GM10248 (cell line): ENCODE measurements at regions not wholly inside any gene's neighbourhood (a gene's known extent, or its start where the extent isn't known, plus 50 kb on each side); places are given as distances from the start of the nearest gene placed in this dataset.

Experiments used
- CTCF ChIA-PET: fragments of 300-600 bp; sonication (Branson Sonifier 250); formaldehyde crosslinking; extraction: SDS; loops from one replicate; lab custom pipeline; 2021; ENCODE audit warnings: antibody characterized with exemption; lab: Yijun Ruan, JAX
- POLR2A ChIA-PET: fragments of 350-650 bp; sonication (Branson Sonifier 250); formaldehyde crosslinking; extraction: SDS; loops from one replicate; lab custom pipeline; 2020; ENCODE audit warnings: antibody characterized with exemption; lab: Yijun Ruan, JAX
- DNase-seq: peaks from one replicate; pipeline ENCODE4 v3.0.0; 2012; ENCODE audit errors: extremely low spot score
- CTCF ChIP-seq: IDR thresholded peaks from 2 replicates; pipeline ENCODE4 v1.5.1; 2012; ENCODE audit warnings: mild to moderate bottlenecking, low read depth; ENCODE audit errors: extremely low read depth, missing control alignments, control extremely low read depth

- CTCF ChIA-PET: no interaction called here
- DNase-seq: no peak
- TF ChIP-seq CTCF: no peak
- POLR2A ChIA-PET: no interaction called here
Measured at GRCh38 chr3:163132111-163132510, 1635.5 kb downstream of the OTOL1 start.

- POLR2A ChIA-PET: no interaction called here
- CTCF ChIA-PET: no interaction called here
- DNase-seq: no peak
- TF ChIP-seq CTCF: no peak
Measured at GRCh38 chr3:163129287-163129686, 1632.7 kb downstream of the OTOL1 start.

GRCh38 chr3:163126115-163126514 is 1629.5 kb downstream of the OTOL1 start:
- no peak for DNase-seq
- TF ChIP-seq CTCF: no peak
- CTCF ChIA-PET: no interaction called here
- POLR2A ChIA-PET: no interaction called here
